ENCODE measurements at regions not wholly inside any gene's neighbourhood (a gene's known extent, or its start where the extent isn't known, plus 50 kb on each side); places are given as distances from the start of the nearest gene placed in this dataset.

GRCh38 chr3:175895731-175896130 lies 1036.6 kb downstream of the NAALADL2 start (continued):
- no peak for TF ChIP-seq KAT8 (IDR thresholded peaks at IDR 0.05; ENCODE audit: low read depth)
- TF ChIP-seq JUN (IDR thresholded peaks at IDR 0.05; ENCODE audit: borderline replicate concordance, low read depth, low read length): no peak
- TF ChIP-seq JUN (CRISPR knock-in tag; IDR thresholded peaks at IDR 0.05; ENCODE audit: borderline replicate concordance): no peak
- no peak for TF ChIP-seq TRIM28 (IDR thresholded peaks at IDR 0.05)
- no peak for TF ChIP-seq KDM5B (IDR thresholded peaks at IDR 0.05; ENCODE audit: insufficient replicate concordance, low read depth, low read length)

GRCh38 chr3:175893566-175893965 lies 1034.4 kb downstream of the NAALADL2 start:
- no peaks in the 10 kb centered on the region for H3K4me1 ChIP-seq (replicated peaks in 1 of 2; ENCODE audit: control insufficient read depth in 2 of 2, insufficient read depth in 2 of 2, low read length in 2 of 2)
- no peaks in the 10 kb centered on the region for H3K79me2 ChIP-seq (ENCODE audit: control insufficient read depth, insufficient read depth, low read length)
- no peaks in the 10 kb centered on the region for H3K9me1 ChIP-seq (ENCODE audit: control insufficient read depth, insufficient read depth, low read length)
- intact Hi-C loops (cut with micrococcal nuclease): no loop called here
- no peak overlapping the region for H3K4me2 ChIP-seq (ENCODE audit: insufficient read depth, low read length)
- H2AFZ ChIP-seq (ENCODE audit: low read depth, low read length): no peak overlapping the region
- no peak overlapping the region for H3K4me3 ChIP-seq
- H3K36me3 ChIP-seq (ENCODE audit: control insufficient read depth, insufficient read depth, low read length): no peaks in the 10 kb centered on the region
- BruUV-seq (replicated peaks): no TSS peak
- no peaks in the 10 kb centered on the region for H3K27me3 ChIP-seq (ENCODE audit: control insufficient read depth in 2 of 2, insufficient read depth in 2 of 2, low read length in 2 of 2)
- H4K20me1 ChIP-seq (replicated peaks; ENCODE audit: control insufficient read depth, insufficient read depth, low read length): no peaks in the 10 kb centered on the region
- ATAC-seq (no peak), DNase-seq (ENCODE audit: extremely low read depth in 1 of 4, low spot score in 3 of 4) (no peak), FAIRE-seq (no peak)
- ChIA-PET CTCF (ENCODE audit: low intra/inter-chr PET ratio) (no interaction called here), POLR2A (no interaction called here)
- H3K9me3 ChIP-seq (replicated peaks; ENCODE audit: control insufficient read depth, insufficient read depth, low read depth, low read length): no peaks in the 10 kb centered on the region
- H3K27ac ChIP-seq (ENCODE audit: extremely low read depth, low read depth, low read length): no peak overlapping the region
- H3K9ac ChIP-seq (ENCODE audit: insufficient read depth in 1 of 2, low read depth in 2 of 2, low read length in 2 of 2): no peak overlapping the region
- in situ Hi-C loops (cut with MboI): no loop called here
- 0% methylated on average over 5 of the region's 5 CpGs for WGBS (ENCODE audit: insufficient coverage, low coverage, missing lambda C conversion rate)
- TF ChIP-seq ZFP30 (CRISPR knock-in tag; IDR thresholded peaks at IDR 0.05; ENCODE audit: borderline replicate concordance) (no peak), MGA (IDR thresholded peaks at IDR 0.05) (no peak), VEZF1 (CRISPR knock-in tag; IDR thresholded peaks at IDR 0.05) (no peak)

All from K562 (cell line).